ENCODE measurements at regions not wholly inside any gene's neighbourhood (a gene's known extent, or its start where the extent isn't known, plus 50 kb on each side); places are given as distances from the start of the nearest gene placed in this dataset.

DNA sequence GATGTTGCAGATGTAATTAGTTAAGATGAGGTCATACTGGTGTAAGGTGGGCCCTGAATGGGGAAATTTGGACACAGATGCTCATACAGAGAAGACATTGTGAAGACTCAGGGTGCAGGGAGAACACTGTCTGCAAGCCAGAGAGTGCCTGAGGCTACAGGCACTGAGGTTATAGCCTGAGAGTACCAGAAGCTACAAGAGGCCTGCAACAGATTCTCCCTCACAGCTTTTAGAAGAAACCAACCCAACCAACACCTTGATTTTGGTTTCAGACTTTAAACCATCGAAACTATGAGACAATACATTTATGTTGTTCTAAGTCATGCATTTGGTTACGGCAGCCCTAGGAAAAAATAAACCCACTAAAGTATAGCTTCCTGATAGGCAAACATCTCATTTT is 321.7 kb upstream of the USP25 start:
- TF ChIP-seq TAF1 (IDR thresholded peaks at IDR 0.05; ENCODE audit: borderline replicate concordance, low read depth, low read length) (no peak), POLR2A (IDR thresholded peaks at IDR 0.05; ENCODE audit: low read depth, low read length) (no peak)

Measured in GM12892 (cell line).